ENCODE measurements at regions not wholly inside any gene's neighbourhood (a gene's known extent, or its start where the extent isn't known, plus 50 kb on each side); places are given as distances from the start of the nearest gene placed in this dataset.

- TF ChIP-seq CTCF (IDR thresholded peaks at IDR 0.05) (no peak), EZH2 (IDR thresholded peaks at IDR 0.05) (no peak)
Measured at GRCh38 chr12:33129500-33129899, 232.9 kb upstream of the PKP2 start.

All from neural progenitor cell (in vitro differentiated cells).